Caco-2 (cell line): ENCODE measurements at regions not wholly inside any gene's neighbourhood (a gene's known extent, or its start where the extent isn't known, plus 50 kb on each side); places are given as distances from the start of the nearest gene placed in this dataset.

Experiments used
- BruUV-seq: library from RNA; stranded (reverse); fragments of 400-500 nt; replicated peaks from 2 replicates; lab custom pipeline; 2021; lab: Mats Ljungman, UMichigan
- CTCF ChIA-PET: fragments of 300-600 bp; sonication (Branson Sonifier 250); formaldehyde crosslinking; loops from one replicate; lab custom pipeline; 2022; ENCODE audit warnings: antibody characterized with exemption; lab: Charles Lee
- POLR2A ChIA-PET: fragments of 300-600 bp; sonication (Branson Sonifier 250); formaldehyde crosslinking; loops from one replicate; lab custom pipeline; 2022; ENCODE audit warnings: antibody characterized with exemption; lab: Charles Lee
- DNase-seq, 2 experiments: peaks; one replicate each; pipeline versions ENCODE4 v3.0.0 to v3.0.0-alpha.2; 2020 to 2022
- H3K27me3 ChIP-seq: replicated peaks from 2 replicates; pipeline ENCODE4 v1.6.0; 2011; ENCODE audit warnings: low read length; ENCODE audit not compliant: control insufficient read depth, insufficient read depth
- H3K36me3 ChIP-seq: 2 replicates; pipeline ENCODE4 v1.5.1; 2011; ENCODE audit warnings: low read length; ENCODE audit not compliant: control insufficient read depth, insufficient read depth
- H3K4me1 ChIP-seq: fragments of 250-450 bp; sonication (Bioruptor Pico); 2 replicates; pipeline ENCODE4 v1.5.1; 2020; ENCODE audit warnings: mild to moderate bottlenecking
- H3K4me3 ChIP-seq: 2 replicates; pipeline ENCODE4 v1.5.1; 2011; ENCODE audit warnings: low read depth, mild to moderate bottlenecking, control low read depth, low read length
- H3K9me3 ChIP-seq: fragments of 250-450 bp; sonication (Bioruptor Pico); 2 replicates; pipeline ENCODE4 v1.5.1; 2020; ENCODE audit warnings: mild to moderate bottlenecking, moderate library complexity
- H3K27ac Mint-ChIP-seq: one replicate; pipeline ENCODE4 v1.8.0; 2022; ENCODE audit warnings: mixed read lengths; ENCODE audit not compliant: unreplicated experiment
- H3K27me3 Mint-ChIP-seq: one replicate; pipeline ENCODE4 v1.8.0; 2022; ENCODE audit warnings: mixed read lengths; ENCODE audit not compliant: insufficient read depth, unreplicated experiment
- H3K36me3 Mint-ChIP-seq: one replicate; pipeline ENCODE4 v1.8.0; 2022; ENCODE audit warnings: mild to moderate bottlenecking, mixed read lengths; ENCODE audit not compliant: insufficient read depth, unreplicated experiment
- H3K4me1 Mint-ChIP-seq: one replicate; pipeline ENCODE4 v1.8.0; 2022; ENCODE audit warnings: low read depth, mixed read lengths; ENCODE audit not compliant: unreplicated experiment
- H3K4me3 Mint-ChIP-seq: one replicate; pipeline ENCODE4 v1.8.0; 2022; ENCODE audit warnings: mild to moderate bottlenecking, moderate library complexity, mixed read lengths; ENCODE audit not compliant: unreplicated experiment
- H3K9me3 Mint-ChIP-seq: one replicate; pipeline ENCODE4 v1.8.0; 2022; ENCODE audit warnings: mixed read lengths; ENCODE audit not compliant: unreplicated experiment
- CTCF ChIP-seq, 2 experiments: fragments of 200-600 bp in 1 of 2; IDR thresholded peaks; 1 replicate in 1 of 2; 2 replicates in 1 of 2; pipeline versions ENCODE4 v1.5.1 to v1.8.0; 2011 to 2022; ENCODE audit warnings: antibody characterized with exemption in 1 of 2, control low read depth in 1 of 2, inconsistent platforms in 1 of 2, low read depth in 1 of 2, low read length in 1 of 2, mild to moderate bottlenecking in 1 of 2, moderate library complexity in 1 of 2; ENCODE audit not compliant: insufficient read depth in 1 of 2, severe bottlenecking in 1 of 2, unreplicated experiment in 1 of 2
- intact Hi-C: fragments of 100-400 bp; cut with micrococcal nuclease; formaldehyde crosslinking; loops from one replicate; pipeline ENCODE4 v1.10.0; 2022; ENCODE audit not compliant: unreplicated experiment

DNA sequence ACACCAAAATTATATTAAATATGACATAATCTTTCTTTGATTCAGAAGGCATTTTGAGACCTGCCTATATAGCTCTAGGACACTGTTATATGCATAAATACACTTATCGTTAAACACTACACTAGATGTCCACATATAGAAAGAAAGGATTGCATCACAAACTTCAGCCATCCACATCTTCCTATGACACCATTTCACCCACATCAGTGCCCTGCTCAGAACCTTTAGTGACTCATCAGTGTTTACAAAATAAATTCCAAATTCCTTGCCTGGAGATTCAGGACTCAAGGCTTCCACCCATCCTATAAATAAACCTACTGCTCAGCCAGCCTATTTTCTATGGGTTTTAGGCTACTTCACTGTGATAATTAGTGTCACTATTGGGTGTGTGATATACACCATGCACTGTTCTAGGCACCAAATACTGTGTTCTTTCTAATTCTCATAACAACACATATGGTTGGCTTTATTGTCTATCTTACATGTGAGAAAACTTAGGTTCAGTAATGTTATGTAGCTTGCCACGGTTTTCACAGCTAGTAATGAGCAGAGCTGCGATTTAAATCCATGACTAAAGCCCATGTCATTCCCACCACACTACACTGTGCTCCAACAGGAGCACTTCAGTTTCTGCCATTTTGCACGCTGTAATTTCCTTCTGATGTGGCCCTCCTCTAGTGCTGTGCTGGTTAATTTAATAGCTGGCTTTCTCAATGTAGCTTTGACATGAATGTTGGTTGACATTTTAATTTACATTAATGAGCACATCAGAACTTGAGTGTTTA is 103.3 kb downstream of the SREK1 start:
- no peak overlapping the region for H3K27ac Mint-ChIP-seq
- H3K4me1 Mint-ChIP-seq = peaks cover 6% of the 10 kb centered on the region

DNA sequence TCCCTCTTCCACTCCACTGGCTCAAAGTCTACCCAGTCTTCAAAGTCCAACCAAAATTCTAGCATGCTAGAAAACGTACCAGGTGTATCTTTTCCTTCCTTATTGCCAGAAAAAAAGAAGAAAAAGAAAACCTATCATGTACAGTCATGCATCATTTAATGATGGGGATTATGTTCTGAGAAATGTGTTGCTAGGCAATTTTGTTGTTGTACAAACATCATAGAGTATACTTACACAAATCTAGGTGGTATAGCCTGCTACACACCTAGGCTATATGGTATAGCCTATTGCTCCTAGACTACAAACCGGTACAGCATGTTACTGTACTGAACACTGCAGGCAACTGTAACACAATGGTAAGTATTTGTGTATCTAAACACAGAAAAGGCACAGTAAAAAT is 104.8 kb downstream of the SREK1 start:
- ChIA-PET POLR2A (no interaction called here), CTCF (no interaction called here)
- Mint-ChIP-seq H3K4me3 (no peak overlapping the region), H3K36me3 (no peaks in the 10 kb centered on the region), H3K9me3 (no peaks in the 10 kb centered on the region), H3K27me3 (peaks cover 8% of the 10 kb centered on the region), H3K4me1 (peaks cover 6% of the 10 kb centered on the region), H3K27ac (no peak overlapping the region)
- BruUV-seq = no TSS peak
- H3K9me3 ChIP-seq = no peaks in the 10 kb centered on the region
- H3K4me3 ChIP-seq = no peak overlapping the region
- H3K36me3 ChIP-seq = no peaks in the 10 kb centered on the region
- H3K27me3 ChIP-seq = no peaks in the 10 kb centered on the region
- no peaks in the 10 kb centered on the region for H3K4me1 ChIP-seq
- no peak for DNase-seq
- intact Hi-C loops = no loop called here
- TF ChIP-seq CTCF (IDR thresholded peaks at IDR 0.05; ENCODE audit: insufficient read depth in 1 of 2, low read depth in 1 of 2, low read length in 1 of 2, severe bottlenecking in 1 of 2, unreplicated experiment in 1 of 2) = no peak

More for the DNA sequence above, 103.3 kb downstream of the SREK1 start:
- Histone ChIP-seq H3K4me1 (no peaks in the 10 kb centered on the region), H3K9me3 (no peaks in the 10 kb centered on the region), H3K36me3 (no peaks in the 10 kb centered on the region), H3K27me3 (no peaks in the 10 kb centered on the region), H3K4me3 (no peak overlapping the region)
- no peak overlapping the region for H3K4me3 Mint-ChIP-seq
- POLR2A ChIA-PET = no interaction called here
- intact Hi-C loops = no loop called here
- no peak for DNase-seq
- no peaks in the 10 kb centered on the region for H3K36me3 Mint-ChIP-seq
- no TSS peak for BruUV-seq
- peaks cover 6% of the 10 kb centered on the region for H3K27me3 Mint-ChIP-seq
- H3K9me3 Mint-ChIP-seq = no peaks in the 10 kb centered on the region
- no peak for TF ChIP-seq CTCF (IDR thresholded peaks at IDR 0.05; ENCODE audit: insufficient read depth in 1 of 2, low read depth in 1 of 2, low read length in 1 of 2, severe bottlenecking in 1 of 2, unreplicated experiment in 1 of 2)
- CTCF ChIA-PET = no interaction called here

GRCh38 chr5:66249920-66250319 is 105.8 kb downstream of the SREK1 start:
- DNase-seq = no peak
- Histone ChIP-seq H3K9me3 (no peaks in the 10 kb centered on the region), H3K27me3 (no peaks in the 10 kb centered on the region), H3K36me3 (no peaks in the 10 kb centered on the region), H3K4me1 (no peaks in the 10 kb centered on the region), H3K4me3 (no peak overlapping the region)
- ChIA-PET CTCF (no interaction called here), POLR2A (no interaction called here)
- BruUV-seq = no TSS peak
- Mint-ChIP-seq H3K27ac (no peak overlapping the region), H3K36me3 (no peaks in the 10 kb centered on the region), H3K9me3 (no peaks in the 10 kb centered on the region), H3K27me3 (peaks cover 4% of the 10 kb centered on the region), H3K4me3 (no peak overlapping the region), H3K4me1 (peaks cover 6% of the 10 kb centered on the region)
- no peak for TF ChIP-seq CTCF (IDR thresholded peaks at IDR 0.05; ENCODE audit: insufficient read depth in 1 of 2, low read depth in 1 of 2, low read length in 1 of 2, severe bottlenecking in 1 of 2, unreplicated experiment in 1 of 2)
- intact Hi-C loops = no loop called here
